ENCODE measurements at regions not wholly inside any gene's neighbourhood (a gene's known extent, or its start where the extent isn't known, plus 50 kb on each side); places are given as distances from the start of the nearest gene placed in this dataset.

DNA sequence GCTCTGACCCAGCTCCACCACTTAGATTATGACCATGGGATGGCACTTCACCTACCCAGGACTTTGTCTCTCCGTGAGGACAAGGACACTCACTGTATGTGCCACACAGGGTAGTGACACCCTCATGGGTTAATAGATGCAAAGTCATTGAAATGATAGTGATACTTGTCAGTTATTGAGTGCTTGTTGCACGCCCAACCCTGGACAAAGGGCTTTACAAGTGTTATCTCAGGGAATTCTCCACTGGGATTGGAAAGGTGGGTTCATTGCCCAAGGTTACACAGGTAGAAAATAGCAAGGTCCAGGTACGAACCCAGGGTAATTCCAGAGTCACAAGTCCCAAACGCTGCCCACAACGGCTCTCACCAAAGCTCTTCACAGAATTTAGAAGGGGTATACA, 158.2 kb downstream of the TRIM29 start:
- 0% methylated on average over 5 of the region's 5 CpGs for WGBS (ENCODE audit: low lambda C conversion rate)
- H2AFZ ChIP-seq (ENCODE audit: low read length), result no peak overlapping the region
- ChIA-PET CTCF (ENCODE audit: low intra/inter-chr PET ratio, low total read pairs) (no interaction called here), POLR2A (no interaction called here)
- BruUV-seq (replicated peaks), result no TSS peak
- H4K20me1 ChIP-seq (ENCODE audit: insufficient read depth, low read length), result no peaks in the 10 kb centered on the region
- intact Hi-C loops (cut with micrococcal nuclease; ENCODE audit: unreplicated experiment), result no loop called here
- H3K27me3 ChIP-seq (ENCODE audit: control insufficient read depth in 1 of 2, insufficient read depth in 2 of 2, low read length in 2 of 2), result peaks cover 12 to 48% of the 10 kb centered on the region in 2 experiments; a peak in 3 of 5 replicates
- no peak overlapping the region for H3K4me3 ChIP-seq (replicated peaks in 1 of 3; ENCODE audit: insufficient read depth in 1 of 3, low read depth in 2 of 3, low read length in 3 of 3)
- no peaks in the 10 kb centered on the region for H3K79me2 ChIP-seq (ENCODE audit: insufficient read depth, low read length)
- DNase-seq (ENCODE audit: low spot score) (no peak), FAIRE-seq (no peak), ATAC-seq (no peak)
- H3K36me3 ChIP-seq (replicated peaks in 1 of 2; ENCODE audit: control insufficient read depth in 1 of 2, insufficient read depth in 2 of 2, low read length in 2 of 2), result no peaks in the 10 kb centered on the region
- H3K9ac ChIP-seq (ENCODE audit: insufficient read depth, low read depth, low read length), result no peak overlapping the region
- no peak overlapping the region for H3K27ac ChIP-seq (ENCODE audit: extremely low read length, insufficient read depth, low read length)
- no peak overlapping the region for H3K4me2 ChIP-seq (ENCODE audit: low read depth, low read length)
- no peaks in the 10 kb centered on the region for H3K9me3 ChIP-seq (ENCODE audit: low read length)
- in situ Hi-C loops (cut with HindIII; ENCODE audit: extremely low pct_ligation_motif_present, low pct_unique_long_range_greater_than_20kb), result no loop called here
- H3K4me1 ChIP-seq (ENCODE audit: insufficient read depth, low read length), result no peaks in the 10 kb centered on the region
- TF ChIP-seq, protein P1, sequence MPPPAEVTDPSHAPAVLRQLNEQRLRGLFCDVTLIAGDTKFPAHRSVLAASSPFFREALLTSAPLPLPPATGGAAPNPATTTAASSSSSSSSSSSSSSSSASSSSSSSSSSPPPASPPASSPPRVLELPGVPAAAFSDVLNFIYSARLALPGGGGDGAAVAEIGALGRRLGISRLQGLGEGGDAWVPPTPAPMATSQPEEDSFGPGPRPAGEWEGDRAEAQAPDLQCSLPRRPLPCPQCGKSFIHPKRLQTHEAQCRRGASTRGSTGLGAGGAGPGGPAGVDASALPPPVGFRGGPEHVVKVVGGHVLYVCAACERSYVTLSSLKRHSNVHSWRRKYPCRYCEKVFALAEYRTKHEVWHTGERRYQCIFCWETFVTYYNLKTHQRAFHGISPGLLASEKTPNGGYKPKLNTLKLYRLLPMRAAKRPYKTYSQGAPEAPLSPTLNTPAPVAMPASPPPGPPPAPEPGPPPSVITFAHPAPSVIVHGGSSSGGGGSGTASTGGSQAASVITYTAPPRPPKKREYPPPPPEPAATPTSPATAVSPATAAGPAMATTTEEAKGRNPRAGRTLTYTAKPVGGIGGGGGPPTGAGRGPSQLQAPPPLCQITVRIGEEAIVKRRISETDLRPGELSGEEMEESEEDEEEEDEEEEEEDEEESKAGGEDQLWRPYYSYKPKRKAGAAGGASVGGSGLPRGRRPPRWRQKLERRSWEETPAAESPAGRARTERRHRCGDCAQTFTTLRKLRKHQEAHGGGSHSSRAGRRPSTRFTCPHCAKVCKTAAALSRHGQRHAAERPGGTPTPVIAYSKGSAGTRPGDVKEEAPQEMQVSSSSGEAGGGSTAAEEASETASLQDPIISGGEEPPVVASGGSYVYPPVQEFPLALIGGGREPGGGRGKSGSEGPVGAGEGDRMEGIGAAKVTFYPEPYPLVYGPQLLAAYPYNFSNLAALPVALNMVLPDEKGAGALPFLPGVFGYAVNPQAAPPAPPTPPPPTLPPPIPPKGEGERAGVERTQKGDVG (CRISPR knock-in tag; IDR thresholded peaks at IDR 0.05; ENCODE audit: borderline replicate concordance), result no peak
- no peak for TF ChIP-seq THRA (CRISPR knock-in tag; IDR thresholded peaks at IDR 0.05; ENCODE audit: borderline replicate concordance)
- TF ChIP-seq ZNF12 (CRISPR knock-in tag; IDR thresholded peaks at IDR 0.05), result no peak

GRCh38 chr11:119978696-119979095, 159.2 kb downstream of the TRIM29 start:
- CTCF ChIA-PET (ENCODE audit: low intra/inter-chr PET ratio, low total read pairs), result no interaction called here
- Histone ChIP-seq H3K79me2 (ENCODE audit: insufficient read depth, low read length) (no peaks in the 10 kb centered on the region), H4K20me1 (ENCODE audit: insufficient read depth, low read length) (no peaks in the 10 kb centered on the region), H3K9me3 (ENCODE audit: low read length) (no peaks in the 10 kb centered on the region), H3K4me2 (ENCODE audit: low read depth, low read length) (no peak overlapping the region), H3K9ac (ENCODE audit: insufficient read depth, low read depth, low read length) (no peak overlapping the region), H3K4me3 (replicated peaks in 1 of 3; ENCODE audit: insufficient read depth in 1 of 3, low read depth in 2 of 3, low read length in 3 of 3) (no peak overlapping the region), H3K4me1 (ENCODE audit: insufficient read depth, low read length) (no peaks in the 10 kb centered on the region), H3K27me3 (ENCODE audit: control insufficient read depth in 1 of 2, insufficient read depth in 2 of 2, low read length in 2 of 2) (peaks cover 12 to 48% of the 10 kb centered on the region in 2 experiments; a peak in 3 of 5 replicates), H2AFZ (ENCODE audit: low read length) (no peak overlapping the region), H3K27ac (ENCODE audit: extremely low read length, insufficient read depth, low read length) (no peak overlapping the region), H3K36me3 (replicated peaks in 1 of 2; ENCODE audit: control insufficient read depth in 1 of 2, insufficient read depth in 2 of 2, low read length in 2 of 2) (no peaks in the 10 kb centered on the region)
- no peak for ATAC-seq
- no peak for DNase-seq (ENCODE audit: low spot score)
- POLR2A ChIA-PET, result no interaction called here
- in situ Hi-C loops (cut with HindIII; ENCODE audit: extremely low pct_ligation_motif_present, low pct_unique_long_range_greater_than_20kb), result no loop called here
- intact Hi-C loops (cut with micrococcal nuclease; ENCODE audit: unreplicated experiment), result no loop called here
- WGBS (ENCODE audit: low lambda C conversion rate), result 0% methylated on average over 3 of the region's 3 CpGs
- no peak for FAIRE-seq
- no TSS peak for BruUV-seq (replicated peaks)
- TF ChIP-seq, protein P2, sequence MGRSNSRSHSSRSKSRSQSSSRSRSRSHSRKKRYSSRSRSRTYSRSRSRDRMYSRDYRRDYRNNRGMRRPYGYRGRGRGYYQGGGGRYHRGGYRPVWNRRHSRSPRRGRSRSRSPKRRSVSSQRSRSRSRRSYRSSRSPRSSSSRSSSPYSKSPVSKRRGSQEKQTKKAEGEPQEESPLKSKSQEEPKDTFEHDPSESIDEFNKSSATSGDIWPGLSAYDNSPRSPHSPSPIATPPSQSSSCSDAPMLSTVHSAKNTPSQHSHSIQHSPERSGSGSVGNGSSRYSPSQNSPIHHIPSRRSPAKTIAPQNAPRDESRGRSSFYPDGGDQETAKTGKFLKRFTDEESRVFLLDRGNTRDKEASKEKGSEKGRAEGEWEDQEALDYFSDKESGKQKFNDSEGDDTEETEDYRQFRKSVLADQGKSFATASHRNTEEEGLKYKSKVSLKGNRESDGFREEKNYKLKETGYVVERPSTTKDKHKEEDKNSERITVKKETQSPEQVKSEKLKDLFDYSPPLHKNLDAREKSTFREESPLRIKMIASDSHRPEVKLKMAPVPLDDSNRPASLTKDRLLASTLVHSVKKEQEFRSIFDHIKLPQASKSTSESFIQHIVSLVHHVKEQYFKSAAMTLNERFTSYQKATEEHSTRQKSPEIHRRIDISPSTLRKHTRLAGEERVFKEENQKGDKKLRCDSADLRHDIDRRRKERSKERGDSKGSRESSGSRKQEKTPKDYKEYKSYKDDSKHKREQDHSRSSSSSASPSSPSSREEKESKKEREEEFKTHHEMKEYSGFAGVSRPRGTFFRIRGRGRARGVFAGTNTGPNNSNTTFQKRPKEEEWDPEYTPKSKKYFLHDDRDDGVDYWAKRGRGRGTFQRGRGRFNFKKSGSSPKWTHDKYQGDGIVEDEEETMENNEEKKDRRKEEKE (IDR thresholded peaks at IDR 0.05), result no peak
- no peak for TF ChIP-seq LCORL (IDR thresholded peaks at IDR 0.05)
- TF ChIP-seq LCORL (CRISPR knock-in tag; IDR thresholded peaks at IDR 0.05), result no peak
- TF ChIP-seq ZSCAN12 (CRISPR knock-in tag; IDR thresholded peaks at IDR 0.05), result no peak
- TF ChIP-seq GLI4 (CRISPR knock-in tag; IDR thresholded peaks at IDR 0.05; ENCODE audit: borderline replicate concordance), result no peak
- TF ChIP-seq SRF (IDR thresholded peaks at IDR 0.05; ENCODE audit: low read depth, low read length), result no peak
- TF ChIP-seq NFIB (CRISPR knock-in tag; IDR thresholded peaks at IDR 0.05; ENCODE audit: borderline replicate concordance), result no peak
- TF ChIP-seq MAFK (conservative IDR thresholded peaks at IDR 0.05 in 1 of 2, IDR thresholded peaks at IDR 0.05 in 1 of 2; ENCODE audit: low read length in 2 of 2), result no peak
- no peak for TF ChIP-seq ZNF282 (IDR thresholded peaks at IDR 0.05; ENCODE audit: partially characterized antibody)

Measured in HepG2 (cell line).